Eye (tissue), 1 donor: ENCODE measurements at regions not wholly inside any gene's neighbourhood (a gene's known extent, or its start where the extent isn't known, plus 50 kb on each side); places are given as distances from the start of the nearest gene placed in this dataset.
"Not testable (repeated sequence)": the region's sequence is repeated elsewhere in the genome, so short reads cannot be mapped to it uniquely, and the experiment has no call there.

Experiments
- DNase-seq: peaks from one replicate; pipeline ENCODE4 v3.0.0-alpha.2; 2015

DNA sequence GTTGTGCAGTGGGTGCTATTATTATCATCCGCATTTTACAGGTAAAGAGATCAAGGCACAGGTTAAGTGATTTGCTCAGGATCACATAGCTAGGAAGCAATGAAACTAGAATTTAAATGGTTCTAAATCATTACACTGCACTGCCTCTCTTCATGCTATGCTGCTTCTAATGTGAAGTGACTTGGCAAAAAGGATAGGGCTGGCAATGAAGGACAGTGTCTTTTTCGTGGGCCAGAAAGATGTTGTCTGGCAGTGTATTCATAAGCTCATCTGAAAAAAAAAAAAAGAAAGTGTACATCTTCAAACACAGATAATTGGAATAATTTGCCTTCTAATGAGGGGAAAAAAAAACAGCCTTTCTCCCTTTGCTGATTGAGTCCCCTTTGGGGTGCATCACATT, 132.2 kb upstream of the FUNDC1 start:
- DNase-seq: peak; percentile 33

- DNase-seq: no peak
These were observed 127.0 kb upstream of the FUNDC1 start for GRCh38 chrX:44669626-44670025.

GRCh38 chrX:44667771-44668170, 125.1 kb upstream of the FUNDC1 start:
- DNase-seq: no peak

- not testable (repeated sequence) for DNase-seq
These were observed 115.1 kb upstream of the FUNDC1 start for GRCh38 chrX:44657718-44658246.

- peak; percentile 12 for DNase-seq
These were observed 108.7 kb upstream of the FUNDC1 start for GRCh38 chrX:44651358-44651757.

- no peak for DNase-seq
These were observed 101.1 kb upstream of the FUNDC1 start for GRCh38 chrX:44643723-44644122.

DNA sequence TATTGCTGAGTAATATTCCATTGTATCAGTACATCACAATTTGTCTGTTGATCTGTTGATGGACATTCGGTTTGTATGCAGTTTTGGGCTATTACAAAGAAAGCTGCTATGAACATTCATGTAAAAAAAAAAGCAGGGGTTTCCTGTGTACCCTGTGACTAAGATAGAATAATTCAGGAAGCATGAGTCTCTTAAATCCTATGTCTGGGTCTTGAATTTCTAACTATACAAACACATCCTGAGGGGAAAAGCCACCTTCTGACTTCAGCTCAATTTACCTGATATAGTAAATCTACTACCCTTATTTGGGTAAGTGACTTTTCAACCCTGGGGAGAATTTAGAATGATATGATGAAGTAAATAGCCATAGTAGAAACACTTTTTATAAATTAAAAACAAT, 94.6 kb upstream of the FUNDC1 start:
- DNase-seq: no peak

- DNase-seq: no peak
These were observed 78.4 kb upstream of the FUNDC1 start for GRCh38 chrX:44621078-44621477.

DNA sequence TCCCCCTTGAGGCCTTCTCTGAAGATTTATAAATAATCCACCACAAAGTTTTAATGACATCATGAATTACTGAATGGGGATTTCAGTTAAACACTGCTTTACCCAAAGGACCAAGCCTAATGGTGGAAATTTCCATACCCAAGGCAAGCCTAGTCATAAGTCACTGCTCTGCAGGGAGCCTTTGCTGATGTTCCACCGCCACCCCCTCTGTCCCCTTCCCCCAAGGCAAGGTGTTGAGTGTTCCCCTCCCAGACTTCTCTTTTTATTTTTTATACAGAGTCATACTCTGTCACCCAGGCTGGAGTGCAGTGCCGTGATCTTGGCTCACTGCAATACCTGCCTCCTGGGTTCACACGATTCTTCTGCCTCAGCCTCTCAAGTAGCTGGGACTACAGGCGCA, 76.4 kb upstream of the FUNDC1 start:
- no peak for DNase-seq

DNA sequence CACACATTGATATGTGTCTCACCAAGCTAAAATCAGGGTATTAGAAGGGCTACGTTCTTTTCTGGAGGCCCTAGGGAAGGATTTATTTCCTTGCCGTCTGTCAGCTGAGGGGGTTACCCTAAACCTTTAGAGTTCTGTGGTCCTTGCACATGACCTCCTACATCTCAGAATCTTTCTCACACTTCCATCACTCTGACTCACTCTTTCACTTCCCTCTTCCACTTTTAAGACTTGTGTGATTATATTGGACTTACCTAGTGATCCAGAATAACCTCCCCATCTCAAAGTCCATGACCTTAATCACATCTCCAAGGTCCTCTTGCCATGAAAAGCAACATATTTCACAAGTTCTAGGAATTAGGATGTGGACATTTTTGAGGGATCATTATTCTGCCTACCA, 53.6 kb upstream of the FUNDC1 start:
- DNase-seq: no peak
